ENCODE measurements at regions not wholly inside any gene's neighbourhood (a gene's known extent, or its start where the extent isn't known, plus 50 kb on each side); places are given as distances from the start of the nearest gene placed in this dataset.

GRCh38 chr18:27414682-27415081 is 229.6 kb upstream of the CHST9 start:
- no peak overlapping the region for H3K4me3 ChIP-seq (ENCODE audit: insufficient read depth, low read depth, low read length)
- H3K27ac ChIP-seq (ENCODE audit: low read depth, low read length) = no peak overlapping the region
- Mint-ChIP-seq H3K4me3 (ENCODE audit: unreplicated experiment) (no peak overlapping the region), H3K27ac (ENCODE audit: unreplicated experiment) (no peak overlapping the region), H3K9me3 (ENCODE audit: unreplicated experiment) (no peaks in the 10 kb centered on the region), H3K27me3 (ENCODE audit: low read depth, unreplicated experiment) (no peaks in the 10 kb centered on the region), H3K4me1 (ENCODE audit: low read depth, unreplicated experiment) (peaks cover 16% of the 10 kb centered on the region), H3K36me3 (ENCODE audit: low read depth, unreplicated experiment) (no peaks in the 10 kb centered on the region)
- no peaks in the 10 kb centered on the region for H3K9me3 ChIP-seq (ENCODE audit: insufficient read depth, low read depth, low read length)
- no peaks in the 10 kb centered on the region for H3K27me3 ChIP-seq (ENCODE audit: insufficient read depth, low read length)
- no peak overlapping the region for H2AFZ ChIP-seq (ENCODE audit: low read depth, low read length)
- DNase-seq (ENCODE audit: low read depth) (no peak), FAIRE-seq (no peak)
- TF ChIP-seq EZH2 (IDR thresholded peaks at IDR 0.05; ENCODE audit: insufficient read depth, low read length) = no peak
- TF ChIP-seq CTCF (IDR thresholded peaks at IDR 0.05; ENCODE audit: insufficient read depth, low read depth, low read length) = no peak
- H3K4me1 ChIP-seq (ENCODE audit: insufficient read depth, low read length) = peaks cover 10% of the 10 kb centered on the region
- H3K36me3 ChIP-seq (ENCODE audit: insufficient read depth, low read length) = no peaks in the 10 kb centered on the region
- no peaks in the 10 kb centered on the region for H4K20me1 ChIP-seq (ENCODE audit: insufficient read depth, low read length)
- H3K79me2 ChIP-seq (ENCODE audit: insufficient read depth, low read length) = no peaks in the 10 kb centered on the region
- no peak overlapping the region for H3K9ac ChIP-seq (ENCODE audit: low read length)
- H3K4me2 ChIP-seq (ENCODE audit: low read length) = no peak overlapping the region

GRCh38 chr18:27413495-27414401 is 228.6 kb upstream of the CHST9 start:
- Histone ChIP-seq H3K9me3 (ENCODE audit: insufficient read depth, low read depth, low read length) (no peaks in the 10 kb centered on the region), H3K79me2 (ENCODE audit: insufficient read depth, low read length) (no peaks in the 10 kb centered on the region), H3K27me3 (ENCODE audit: insufficient read depth, low read length) (no peaks in the 10 kb centered on the region), H3K4me2 (ENCODE audit: low read length) (peak overlapping the region; percentile 21), H4K20me1 (ENCODE audit: insufficient read depth, low read length) (no peaks in the 10 kb centered on the region), H2AFZ (ENCODE audit: low read depth, low read length) (peak overlapping the region; percentile 27), H3K9ac (ENCODE audit: low read length) (peak overlapping the region; percentile 53), H3K4me1 (ENCODE audit: insufficient read depth, low read length) (peaks cover 10% of the 10 kb centered on the region), H3K27ac (ENCODE audit: low read depth, low read length) (no peak overlapping the region), H3K36me3 (ENCODE audit: insufficient read depth, low read length) (no peaks in the 10 kb centered on the region), H3K4me3 (ENCODE audit: insufficient read depth, low read depth, low read length) (no peak overlapping the region)
- Mint-ChIP-seq H3K36me3 (ENCODE audit: low read depth, unreplicated experiment) (no peaks in the 10 kb centered on the region), H3K27ac (ENCODE audit: unreplicated experiment) (peak overlapping the region; percentile 36), H3K27me3 (ENCODE audit: low read depth, unreplicated experiment) (no peaks in the 10 kb centered on the region), H3K9me3 (ENCODE audit: unreplicated experiment) (no peaks in the 10 kb centered on the region), H3K4me1 (ENCODE audit: low read depth, unreplicated experiment) (peaks cover 16% of the 10 kb centered on the region), H3K4me3 (ENCODE audit: unreplicated experiment) (no peak overlapping the region)
- TF ChIP-seq CTCF (IDR thresholded peaks at IDR 0.05; ENCODE audit: insufficient read depth, low read depth, low read length) = no peak
- TF ChIP-seq EZH2 (IDR thresholded peaks at IDR 0.05; ENCODE audit: insufficient read depth, low read length) = no peak
- no peak for FAIRE-seq
- DNase-seq (ENCODE audit: low read depth) = peak; percentile 87

GRCh38 chr18:27412556-27412955 is 227.4 kb upstream of the CHST9 start:
- peaks cover 16% of the 10 kb centered on the region for H3K4me1 Mint-ChIP-seq (ENCODE audit: low read depth, unreplicated experiment)
- no peaks in the 10 kb centered on the region for H3K27me3 ChIP-seq (ENCODE audit: insufficient read depth, low read length)
- no peaks in the 10 kb centered on the region for H3K27me3 Mint-ChIP-seq (ENCODE audit: low read depth, unreplicated experiment)
- H3K4me2 ChIP-seq (ENCODE audit: low read length) = no peak overlapping the region
- no peak for DNase-seq (ENCODE audit: low read depth)
- FAIRE-seq = no peak
- no peak overlapping the region for H3K27ac ChIP-seq (ENCODE audit: low read depth, low read length)
- no peaks in the 10 kb centered on the region for H3K36me3 Mint-ChIP-seq (ENCODE audit: low read depth, unreplicated experiment)
- no peaks in the 10 kb centered on the region for H3K9me3 ChIP-seq (ENCODE audit: insufficient read depth, low read depth, low read length)
- H3K4me3 Mint-ChIP-seq (ENCODE audit: unreplicated experiment) = no peak overlapping the region
- no peak overlapping the region for H3K27ac Mint-ChIP-seq (ENCODE audit: unreplicated experiment)
- H3K4me1 ChIP-seq (ENCODE audit: insufficient read depth, low read length) = peaks cover 10% of the 10 kb centered on the region
- no peaks in the 10 kb centered on the region for H3K9me3 Mint-ChIP-seq (ENCODE audit: unreplicated experiment)
- H2AFZ ChIP-seq (ENCODE audit: low read depth, low read length) = no peak overlapping the region
- no peak overlapping the region for H3K9ac ChIP-seq (ENCODE audit: low read length)
- H3K36me3 ChIP-seq (ENCODE audit: insufficient read depth, low read length) = no peaks in the 10 kb centered on the region
- H4K20me1 ChIP-seq (ENCODE audit: insufficient read depth, low read length) = no peaks in the 10 kb centered on the region
- H3K79me2 ChIP-seq (ENCODE audit: insufficient read depth, low read length) = no peaks in the 10 kb centered on the region
- no peak for TF ChIP-seq CTCF (IDR thresholded peaks at IDR 0.05; ENCODE audit: insufficient read depth, low read depth, low read length)
- no peak for TF ChIP-seq EZH2 (IDR thresholded peaks at IDR 0.05; ENCODE audit: insufficient read depth, low read length)
- H3K4me3 ChIP-seq (ENCODE audit: insufficient read depth, low read depth, low read length) = no peak overlapping the region

Measured in astrocyte (in vitro differentiated cells and primary cell).